GM18505 (cell line): ENCODE measurements at regions not wholly inside any gene's neighbourhood (a gene's known extent, or its start where the extent isn't known, plus 50 kb on each side); places are given as distances from the start of the nearest gene placed in this dataset.
"Not testable (repeated sequence)": the region's sequence is repeated elsewhere in the genome, so short reads cannot be mapped to it uniquely, and the experiment has no call there.

Experiments
- ATAC-seq: cut with Tn5 transposase; IDR thresholded peaks from one replicate; pipeline ENCODE4 v1.9.1; 2021; ENCODE audit not compliant: unreplicated experiment
- POLR2A ChIP-seq: IDR thresholded peaks from 4 replicates; pipeline ENCODE4 v1.6.1; 2011; ENCODE audit warnings: borderline replicate concordance; ENCODE audit not compliant: insufficient read depth, insufficient read length; ENCODE audit errors: extremely low read depth

DNA sequence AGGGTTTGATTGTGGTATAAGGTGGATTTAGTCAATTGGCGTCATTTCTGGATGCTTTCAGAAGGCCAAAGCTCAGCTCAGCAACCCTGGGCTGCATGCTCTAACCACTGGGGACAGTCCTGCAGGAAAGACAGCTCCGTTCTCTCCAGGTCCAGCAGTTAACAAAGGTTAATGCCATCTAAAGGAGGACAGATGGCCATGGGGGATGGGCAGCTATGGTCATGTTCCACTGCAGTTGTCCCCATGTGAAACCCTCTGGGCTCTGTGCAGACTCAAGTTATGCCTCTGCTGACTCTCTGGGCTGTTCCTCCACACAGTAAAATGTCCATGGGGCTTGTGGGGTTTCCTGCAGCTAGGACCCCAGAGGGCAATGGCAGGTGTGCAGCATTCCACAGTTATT, 562.1 kb upstream of the ADGRL3 start:
- no peak for TF ChIP-seq POLR2A
- ATAC-seq = no peak

- no peak for ATAC-seq
These were observed 551.4 kb upstream of the ADGRL3 start for GRCh38 chr4:60648774-60649173.

DNA sequence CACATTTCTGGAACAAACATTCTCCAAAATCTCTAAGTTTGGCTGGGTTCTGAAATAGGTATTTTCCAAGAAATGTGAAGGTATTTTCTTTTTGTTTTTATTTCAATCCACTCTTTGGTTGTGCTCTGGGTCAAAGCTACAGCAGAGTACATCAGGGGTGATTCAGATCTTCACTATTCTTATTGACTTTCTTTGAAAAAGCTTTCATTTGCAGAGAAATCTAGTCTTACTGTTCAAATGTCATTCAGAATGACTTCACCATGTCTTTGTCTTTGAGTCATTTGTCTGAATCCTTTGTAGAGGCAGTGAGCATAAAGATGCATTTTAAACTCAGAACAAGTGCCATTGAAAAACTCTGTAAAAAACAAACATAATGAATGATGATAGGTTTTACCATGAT, 547.2 kb upstream of the ADGRL3 start:
- no peak for ATAC-seq
- no peak for TF ChIP-seq POLR2A

More at GRCh38 chr4:60648774-60649173, 551.4 kb upstream of the ADGRL3 start:
- no peak for TF ChIP-seq POLR2A

DNA sequence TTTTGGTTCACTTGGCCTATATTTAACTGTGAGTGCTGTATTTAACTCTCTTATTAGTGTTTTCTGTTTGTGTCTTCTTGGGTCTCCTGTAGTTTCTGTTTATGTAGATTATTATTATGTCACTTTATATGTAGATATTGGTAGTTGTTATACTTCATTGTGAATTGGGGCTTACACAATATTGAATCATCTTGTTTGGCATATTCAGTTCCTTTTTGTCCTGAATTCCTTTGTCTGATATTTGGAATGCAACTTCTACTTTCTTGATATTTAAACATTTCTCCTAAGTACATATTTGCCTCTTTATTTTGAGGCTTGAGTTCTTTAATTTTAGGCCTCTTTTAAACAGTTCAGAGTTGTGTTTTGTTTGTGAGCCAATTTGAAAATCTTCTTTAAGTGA, 544.8 kb upstream of the ADGRL3 start:
- no peak for TF ChIP-seq POLR2A
- no peak for ATAC-seq

GRCh38 chr4:60656171-60656570, 544.0 kb upstream of the ADGRL3 start:
- no peak for ATAC-seq
- TF ChIP-seq POLR2A = no peak

DNA sequence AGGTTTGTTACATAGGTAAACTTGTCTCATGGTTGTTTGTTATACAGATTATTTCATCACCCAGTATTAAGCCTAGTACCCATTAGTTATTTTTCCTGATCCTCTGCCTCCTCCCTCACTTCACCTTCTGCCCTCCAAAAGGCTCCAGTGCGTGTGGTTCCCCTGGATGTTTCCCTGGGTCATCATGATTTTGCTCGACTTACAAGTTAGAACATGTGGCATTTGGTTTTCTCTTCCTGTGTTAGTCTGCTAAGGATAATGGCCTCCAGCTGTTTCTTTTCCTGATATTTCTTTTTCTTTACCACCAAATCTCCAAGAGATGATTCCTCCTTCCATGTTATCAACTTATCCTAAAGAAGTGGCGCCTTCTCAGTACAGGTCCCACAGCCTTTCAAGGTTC, 543.1 kb upstream of the ADGRL3 start:
- no peak for TF ChIP-seq POLR2A
- no peak for ATAC-seq

GRCh38 chr4:60657807-60658206, 542.3 kb upstream of the ADGRL3 start:
- no peak for TF ChIP-seq POLR2A
- ATAC-seq = no peak

DNA sequence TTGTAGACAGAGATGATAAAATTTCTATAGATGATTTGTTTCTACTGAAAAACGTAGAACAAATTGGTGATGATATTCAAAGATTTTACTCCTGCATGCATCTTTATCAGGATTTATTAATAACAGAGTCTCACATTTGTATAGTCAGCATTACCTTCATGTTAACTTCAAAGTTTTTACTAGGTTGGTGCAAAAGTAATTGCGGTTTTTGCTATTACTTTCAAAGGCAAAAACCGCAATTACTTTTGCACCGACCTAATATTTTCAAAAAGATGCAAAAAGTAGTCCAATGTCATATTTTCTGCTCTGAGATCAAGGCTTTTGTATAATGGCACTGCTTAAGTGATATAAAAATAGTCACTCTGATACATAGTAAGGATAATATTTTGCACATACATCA, 536.4 kb upstream of the ADGRL3 start:
- no peak for ATAC-seq

DNA sequence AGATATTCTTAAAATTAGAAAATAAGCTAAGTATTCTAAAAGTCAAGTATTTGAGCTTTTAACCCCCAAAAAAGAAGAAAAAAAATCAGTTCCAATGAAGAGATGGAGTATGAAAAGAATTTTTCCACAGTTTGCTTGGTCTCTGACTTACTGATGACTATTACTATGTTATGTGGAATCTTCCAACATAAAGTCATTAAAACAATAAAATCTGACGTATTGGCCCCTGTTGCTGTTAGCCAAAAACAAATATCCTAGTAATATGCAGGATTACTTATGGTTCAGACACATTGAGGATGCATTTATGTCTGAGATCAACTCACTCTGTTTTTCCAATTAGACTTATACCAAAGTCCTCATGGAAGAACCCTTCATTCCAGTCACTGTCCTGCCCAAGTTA, 517.2 kb upstream of the ADGRL3 start:
- no peak for ATAC-seq
- TF ChIP-seq POLR2A = no peak

More for the DNA sequence above, 536.4 kb upstream of the ADGRL3 start:
- TF ChIP-seq POLR2A = no peak

DNA sequence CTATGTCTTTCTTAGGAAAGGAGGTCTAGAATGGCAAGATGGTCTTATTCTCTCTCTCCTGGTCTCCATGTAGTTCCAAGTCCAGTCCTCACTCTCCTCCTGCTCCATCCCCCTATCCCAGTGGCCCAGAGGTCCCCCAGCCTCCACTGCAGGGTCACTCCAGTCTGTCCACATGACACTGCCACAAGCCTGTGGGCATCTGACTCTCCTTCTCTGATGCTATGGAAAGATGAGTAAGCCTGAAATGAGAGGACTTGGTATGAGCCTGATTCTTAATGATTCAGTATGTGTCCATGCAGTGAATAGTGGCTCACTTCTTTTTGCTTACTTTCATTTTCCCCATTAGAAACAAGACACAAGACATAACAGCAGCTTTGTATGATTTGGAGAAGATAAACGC, 516.8 kb upstream of the ADGRL3 start:
- no peak for ATAC-seq
- no peak for TF ChIP-seq POLR2A

DNA sequence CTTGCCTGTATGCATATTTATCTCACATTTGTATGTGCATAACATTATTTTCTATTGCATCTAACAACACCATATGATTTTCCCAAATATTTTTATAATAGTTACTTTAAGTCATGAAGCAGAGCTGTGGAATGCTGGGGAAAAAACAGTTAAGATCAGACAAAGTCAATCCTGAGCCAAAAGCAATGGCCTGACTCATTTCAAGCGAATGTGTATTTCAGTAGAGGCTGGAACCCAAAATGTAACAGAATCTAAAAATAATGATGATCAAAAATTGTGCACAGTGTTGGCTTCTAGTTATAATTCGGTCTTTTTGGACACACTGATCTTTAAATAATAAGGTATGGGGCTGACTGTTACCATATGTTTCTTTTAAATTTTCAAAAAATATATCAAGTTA, 516.2 kb upstream of the ADGRL3 start:
- ATAC-seq = no peak
- TF ChIP-seq POLR2A = no peak

DNA sequence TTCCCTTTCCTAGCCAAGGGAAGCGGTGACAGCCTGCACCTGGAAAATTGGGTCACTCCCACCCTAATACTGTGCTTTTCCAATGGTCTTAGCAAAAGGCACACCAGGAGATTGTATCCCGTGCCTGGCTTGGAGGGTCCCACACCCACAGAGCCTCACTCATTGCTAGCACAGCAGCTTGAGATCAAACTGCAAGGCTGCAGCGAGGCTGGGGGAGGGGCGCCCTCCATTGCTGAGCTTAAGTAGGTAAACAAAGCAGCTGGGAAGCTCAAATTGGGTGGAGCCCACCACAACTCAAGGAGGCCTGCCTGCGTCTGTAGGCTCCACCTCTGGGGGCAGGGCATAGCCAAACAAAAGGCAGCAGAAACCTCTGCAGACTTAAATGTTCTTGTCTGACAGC, 504.1 kb upstream of the ADGRL3 start:
- not testable (repeated sequence) for ATAC-seq

DNA sequence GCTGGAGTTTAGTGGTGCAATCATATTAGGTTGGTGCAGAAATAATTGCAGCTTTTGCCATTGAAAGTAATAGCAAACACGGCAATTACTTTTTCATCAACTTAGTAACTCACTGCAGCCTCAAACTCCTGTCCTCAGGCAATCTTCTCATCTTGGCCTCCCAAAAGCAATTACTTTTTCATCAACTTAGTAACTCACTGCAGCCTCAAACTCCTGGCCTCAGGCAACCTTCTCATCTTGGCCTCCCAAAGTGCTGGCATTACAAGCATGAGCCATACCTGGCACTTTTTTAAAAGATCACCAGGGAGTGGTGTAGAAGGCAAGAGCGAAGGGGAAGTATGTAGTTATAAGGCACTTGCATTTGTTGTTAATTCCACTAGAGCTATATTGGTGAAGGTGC, 491.1 kb upstream of the ADGRL3 start:
- TF ChIP-seq POLR2A = no peak
- no peak for ATAC-seq

- no peak for ATAC-seq
- TF ChIP-seq POLR2A = no peak
These were observed 481.3 kb upstream of the ADGRL3 start for GRCh38 chr4:60718874-60719273.

DNA sequence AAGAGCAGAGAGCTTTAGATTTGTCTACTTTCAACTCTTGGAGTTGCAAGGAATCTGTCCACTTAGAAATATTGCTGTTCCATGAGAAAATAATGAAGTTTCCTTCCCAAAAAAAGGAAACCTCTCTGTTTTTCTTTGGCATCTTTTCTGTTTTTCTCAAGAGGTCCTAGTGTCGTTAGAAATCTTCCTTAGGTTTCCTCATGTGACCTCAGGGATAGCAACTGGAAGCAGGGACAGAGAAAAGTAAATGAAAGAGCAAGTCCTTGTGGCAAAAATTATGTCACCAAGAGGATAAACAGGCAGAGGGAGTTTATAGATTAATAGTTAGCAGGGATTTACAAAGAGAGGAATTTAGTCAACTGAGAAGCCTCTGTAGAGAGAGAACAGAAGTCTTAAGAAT, 478.4 kb upstream of the ADGRL3 start:
- no peak for TF ChIP-seq POLR2A
- no peak for ATAC-seq
